IMR-90 (cell line): ENCODE measurements at regions not wholly inside any gene's neighbourhood (a gene's known extent, or its start where the extent isn't known, plus 50 kb on each side); places are given as distances from the start of the nearest gene placed in this dataset.

ENCODE experiments used
- ATAC-seq: fragments of 200-7000 bp; cut with Tn5 transposase; 2 replicates; pipeline ENCODE4 v1.9.1; 2020; ENCODE audit warnings: low read depth, mild to moderate bottlenecking, moderate library complexity
- BruUV-seq: library from RNA; stranded (reverse); fragments of 400-500 nt; replicated peaks from 2 replicates; lab custom pipeline; 2021; lab: Mats Ljungman, UMichigan
- CTCF ChIA-PET: fragments of 300-600 bp; formaldehyde crosslinking; extraction: SDS; loops from one replicate; lab custom pipeline; 2021; ENCODE audit warnings: antibody characterized with exemption; lab: Yijun Ruan, JAX
- POLR2A ChIA-PET: fragments of 300-600 bp; sonication (Branson Sonifier 250); formaldehyde crosslinking; loops from one replicate; lab custom pipeline; 2022; ENCODE audit warnings: antibody characterized with exemption; ENCODE audit not compliant: unreplicated experiment; lab: Charles Lee
- DNase-seq: peaks from one replicate; pipeline ENCODE4 v3.0.0; 2013
- H2AFZ ChIP-seq: replicated peaks from 2 replicates; pipeline ENCODE3; 2013; ENCODE audit warnings: low read length, mild to moderate bottlenecking; ENCODE audit not compliant: poor library complexity
- H2AK5ac ChIP-seq: 2 replicates; pipeline ENCODE4 v1.6.1; 2013; ENCODE audit warnings: low read depth, low read length, inconsistent platforms
- H2AK9ac ChIP-seq: replicated peaks from 2 replicates; pipeline ENCODE3; 2013; ENCODE audit warnings: mild to moderate bottlenecking, low read depth, low read length, moderate library complexity; ENCODE audit not compliant: poor library complexity
- H2BK120ac ChIP-seq: 2 replicates; pipeline ENCODE4 v1.6.1; 2013; ENCODE audit warnings: low read depth, low read length, inconsistent platforms
- H2BK15ac ChIP-seq: 3 replicates; pipeline ENCODE4 v1.6.1; 2013; ENCODE audit warnings: low read depth, low read length, inconsistent platforms
- H2BK20ac ChIP-seq: 2 replicates; pipeline ENCODE4 v1.6.1; 2013; ENCODE audit warnings: low read depth, mild to moderate bottlenecking, inconsistent platforms, low read length, moderate library complexity
- H2BK5ac ChIP-seq: 2 replicates; pipeline ENCODE4 v1.6.1; 2013; ENCODE audit warnings: mild to moderate bottlenecking, low read depth, low read length, inconsistent platforms; ENCODE audit not compliant: poor library complexity, severe bottlenecking
- H3K14ac ChIP-seq: replicated peaks from 2 replicates; pipeline ENCODE4 v1.6.1; 2013; ENCODE audit warnings: low read depth, low read length, inconsistent platforms
- H3K18ac ChIP-seq: 2 replicates; pipeline ENCODE4 v1.6.1; 2013; ENCODE audit warnings: low read depth, low read length, control low read depth
- H3K23ac ChIP-seq: 2 replicates; pipeline ENCODE4 v1.6.1; 2013; ENCODE audit warnings: low read depth, low read length, inconsistent platforms
- H3K27ac ChIP-seq: 2 replicates; pipeline ENCODE4 v1.5.1; 2013; ENCODE audit warnings: mild to moderate bottlenecking, control low read depth, low read length; ENCODE audit not compliant: insufficient read depth
- H3K27me3 ChIP-seq: 2 replicates; pipeline ENCODE4 v1.6.1; 2013; ENCODE audit warnings: low read length; ENCODE audit not compliant: control insufficient read depth, insufficient read depth
- H3K36me3 ChIP-seq: 2 replicates; pipeline ENCODE4 v1.6.1; 2013; ENCODE audit warnings: low read length, mixed read lengths; ENCODE audit not compliant: control insufficient read depth, insufficient read depth
- H3K4ac ChIP-seq: 2 replicates; pipeline ENCODE4 v1.6.1; 2013; ENCODE audit warnings: low read depth, low read length, inconsistent platforms
- H3K4me1 ChIP-seq: 2 replicates; pipeline ENCODE4 v1.6.1; 2013; ENCODE audit warnings: low read length, mixed read lengths; ENCODE audit not compliant: control insufficient read depth, insufficient read depth
- H3K4me2 ChIP-seq: 2 replicates; pipeline ENCODE4 v1.6.1; 2013; ENCODE audit warnings: low read depth, mild to moderate bottlenecking, control low read depth, low read length, moderate library complexity
- H3K4me3 ChIP-seq: 2 replicates; pipeline ENCODE4 v1.5.1; 2013; ENCODE audit warnings: low read depth, mild to moderate bottlenecking, control low read depth, low read length, moderate library complexity; ENCODE audit not compliant: insufficient read depth
- H3K56ac ChIP-seq: 2 replicates; pipeline ENCODE4 v1.6.1; 2013; ENCODE audit warnings: low read length, inconsistent platforms; ENCODE audit not compliant: insufficient read depth; ENCODE audit errors: extremely low read depth
- H3K79me1 ChIP-seq, 2 experiments: 2 replicates each; pipeline ENCODE4 v1.6.1; 2013; ENCODE audit warnings: low read length in 2 of 2, inconsistent platforms in 1 of 2, low read depth in 1 of 2
- H3K9ac ChIP-seq: 2 replicates; pipeline ENCODE4 v1.6.1; 2013; ENCODE audit warnings: low read depth, low read length, control low read depth
- H3K9me1 ChIP-seq: 2 replicates; pipeline ENCODE4 v1.6.1; 2013; ENCODE audit warnings: low read length, inconsistent platforms; ENCODE audit not compliant: insufficient read depth
- H3K9me3 ChIP-seq: 2 replicates; pipeline ENCODE4 v1.6.1; 2013; ENCODE audit warnings: low read length; ENCODE audit not compliant: control insufficient read depth, insufficient read depth
- H4K20me1 ChIP-seq: 2 replicates; pipeline ENCODE4 v1.6.1; 2013; ENCODE audit warnings: low read length, inconsistent platforms; ENCODE audit not compliant: insufficient read depth
- H4K5ac ChIP-seq: 2 replicates; pipeline ENCODE4 v1.6.1; 2013; ENCODE audit warnings: mild to moderate bottlenecking, low read depth, low read length, control low read depth
- H4K8ac ChIP-seq, 2 experiments: 2 replicates each; pipeline ENCODE4 v1.6.1; 2013; ENCODE audit warnings: low read depth in 2 of 2, low read length in 2 of 2, control low read depth in 1 of 2, inconsistent platforms in 1 of 2
- H4K91ac ChIP-seq: 2 replicates; pipeline ENCODE4 v1.6.1; 2013; ENCODE audit warnings: low read depth, low read length, inconsistent platforms; ENCODE audit not compliant: insufficient read depth
- CHD1 ChIP-seq: IDR thresholded peaks from 2 replicates; pipeline ENCODE4 v1.6.1; 2012; ENCODE audit warnings: low read depth, low read length, improper control_type of control experiment
- MAFK ChIP-seq: IDR thresholded peaks from 2 replicates; pipeline ENCODE4 v1.6.1; 2012; ENCODE audit warnings: low read depth, low read length, improper control_type of control experiment
- WGBS, 2 experiments: methylation state at CpG; one replicate each; pipeline versions ENCODE4 v1.1.5 to v1.1.7; 2013; ENCODE audit warnings: missing lambda C conversion rate in 2 of 2; ENCODE audit not compliant: insufficient read length in 1 of 2; ENCODE audit errors: extremely low coverage in 2 of 2; 5-methylcytosine and 5-hydroxymethylcytosine counted together
- dilution Hi-C: fragments of 300-500 bp; cut with HindIII; formaldehyde crosslinking; loops from one replicate; pipeline ENCODE4 v1.14.3; 2018; ENCODE audit warnings: low sequenced_read_pairs; ENCODE audit not compliant: unreplicated experiment
- in situ Hi-C: fragments of 300-500 bp; cut with MboI; formaldehyde crosslinking; loops from 3 replicates; pipeline ENCODE4 v1.14.3; 2019; ENCODE audit warnings: low sequenced_read_pairs, inconsistent platforms, mixed read lengths
- intact Hi-C: fragments of 100-400 bp; cut with micrococcal nuclease; formaldehyde crosslinking; loops from 2 replicates; pipeline ENCODE4 v1.10.0; 2022

DNA sequence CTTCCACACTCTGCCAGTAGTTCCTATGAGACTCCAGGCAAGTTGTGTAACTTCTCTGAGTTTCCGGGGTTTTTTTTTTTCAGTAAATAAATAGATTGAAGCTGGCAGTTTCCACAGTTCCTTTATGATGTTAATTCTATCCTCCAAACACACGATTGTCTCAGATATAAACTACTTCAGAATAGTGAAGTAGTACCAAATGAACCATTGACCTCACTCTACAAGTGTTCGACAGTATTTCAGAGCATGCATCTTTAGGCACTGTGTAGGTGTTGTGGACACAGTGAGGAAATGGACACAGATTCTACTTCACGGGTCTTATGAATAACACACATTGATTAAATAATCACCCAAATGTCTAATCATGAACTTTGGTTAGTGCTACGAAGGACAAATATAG is 136.1 kb upstream of the IGSF10 start:
- Histone ChIP-seq H3K9me3 (no peaks in the 10 kb centered on the region), H2AK9ac (no peak overlapping the region), H3K36me3 (no peaks in the 10 kb centered on the region), H3K27me3 (no peaks in the 10 kb centered on the region), H4K8ac (no peak overlapping the region), H3K9me1 (no peaks in the 10 kb centered on the region; the same call in 1 of the 2 replicates), H4K20me1 (no peaks in the 10 kb centered on the region), H3K14ac (no peak overlapping the region), H3K4me2 (no peak overlapping the region), H3K79me1 (no peaks in the 10 kb centered on the region), H2BK5ac (no peak overlapping the region), H4K91ac (no peak overlapping the region), H4K5ac (no peak overlapping the region), H3K4me3 (no peak overlapping the region), H3K56ac (no peak overlapping the region), H2AFZ (no peak overlapping the region), H3K4ac (no peak overlapping the region), H2BK20ac (no peak overlapping the region), H3K23ac (no peak overlapping the region), H2BK15ac (no peak overlapping the region), H3K18ac (no peak overlapping the region), H3K9ac (no peak overlapping the region), H3K27ac (no peak overlapping the region), H3K4me1 (no peaks in the 10 kb centered on the region), H2BK120ac (no peak overlapping the region), H2AK5ac (no peak overlapping the region)
- no peak for DNase-seq
- in situ Hi-C loops: no loop called here
- ATAC-seq: no peak
- TF ChIP-seq MAFK: no peak
- TF ChIP-seq CHD1: no peak
- no CpG with 5 or more reads among the region's 5 CpGs for WGBS, 2 experiments
- ChIA-PET POLR2A (interaction anchor here (0.6 kb wide), 1 partner anchor 12 kb away, joined by 3 read pairs; no protein-coding TSS in a partner anchor), CTCF (no interaction called here)
- no TSS peak for BruUV-seq
- dilution Hi-C loops: no loop called here
- intact Hi-C loops: no loop called here
